ENCODE measurements at regions not wholly inside any gene's neighbourhood (a gene's known extent, or its start where the extent isn't known, plus 50 kb on each side); places are given as distances from the start of the nearest gene placed in this dataset.

- Histone ChIP-seq H3K9me3 (ENCODE audit: control insufficient read depth, low read length) (no peaks in the 10 kb centered on the region), H3K36me3 (ENCODE audit: control insufficient read depth, insufficient read depth, low read length) (no peaks in the 10 kb centered on the region)
These were observed 475.0 kb downstream of the GABRG1 start for GRCh38 chr4:45648846-45649245.

GRCh38 chr4:45647823-45648222 lies 476.0 kb downstream of the GABRG1 start:
- Histone ChIP-seq H3K36me3 (ENCODE audit: control insufficient read depth, insufficient read depth, low read length) (no peaks in the 10 kb centered on the region), H3K4me1 (ENCODE audit: control insufficient read depth, insufficient read depth, low read length, poor library complexity, severe bottlenecking) (no peaks in the 10 kb centered on the region), H3K4me3 (ENCODE audit: extremely low read depth, insufficient read depth, low read length, poor library complexity, severe bottlenecking) (no peak overlapping the region), H3K27ac (ENCODE audit: low read depth, low read length, severe bottlenecking) (no peak overlapping the region), H3K9me3 (ENCODE audit: control insufficient read depth, low read length) (no peaks in the 10 kb centered on the region)

More at GRCh38 chr4:45648846-45649245, 475.0 kb downstream of the GABRG1 start:
- Histone ChIP-seq H3K4me1 (ENCODE audit: control insufficient read depth, insufficient read depth, low read length, poor library complexity, severe bottlenecking) (no peaks in the 10 kb centered on the region), H3K4me3 (ENCODE audit: extremely low read depth, insufficient read depth, low read length, poor library complexity, severe bottlenecking) (no peak overlapping the region), H3K27ac (ENCODE audit: low read depth, low read length, severe bottlenecking) (no peak overlapping the region)

- Histone ChIP-seq H3K4me1 (ENCODE audit: control insufficient read depth, insufficient read depth, low read length, poor library complexity, severe bottlenecking) (no peaks in the 10 kb centered on the region), H3K36me3 (ENCODE audit: control insufficient read depth, insufficient read depth, low read length) (no peaks in the 10 kb centered on the region), H3K4me3 (ENCODE audit: extremely low read depth, insufficient read depth, low read length, poor library complexity, severe bottlenecking) (no peak overlapping the region), H3K9me3 (ENCODE audit: control insufficient read depth, low read length) (no peaks in the 10 kb centered on the region), H3K27ac (ENCODE audit: low read depth, low read length, severe bottlenecking) (no peak overlapping the region)
- WGBS, 2 experiments (ENCODE audit: insufficient coverage in 2 of 2): 97 to 100% methylated on average over 3 to 5 of the region's 8 CpGs
These were observed 476.8 kb downstream of the GABRG1 start for GRCh38 chr4:45646885-45647590.

GRCh38 chr4:45640281-45640680 lies 483.6 kb downstream of the GABRG1 start:
- Histone ChIP-seq H3K27ac (ENCODE audit: low read depth, low read length, severe bottlenecking) (no peak overlapping the region), H3K36me3 (ENCODE audit: control insufficient read depth, insufficient read depth, low read length) (no peaks in the 10 kb centered on the region), H3K4me1 (ENCODE audit: control insufficient read depth, insufficient read depth, low read length, poor library complexity, severe bottlenecking) (no peaks in the 10 kb centered on the region), H3K4me3 (ENCODE audit: extremely low read depth, insufficient read depth, low read length, poor library complexity, severe bottlenecking) (no peak overlapping the region), H3K9me3 (ENCODE audit: control insufficient read depth, low read length) (no peaks in the 10 kb centered on the region)
- WGBS, 2 experiments (ENCODE audit: insufficient coverage in 2 of 2): 81 to 85% methylated on average over 6 of the region's 6 CpGs

- WGBS, 2 experiments (ENCODE audit: insufficient coverage in 2 of 2): no CpG with 5 or more reads among the region's 3 CpGs
- Histone ChIP-seq H3K4me1 (ENCODE audit: control insufficient read depth, insufficient read depth, low read length, poor library complexity, severe bottlenecking) (no peaks in the 10 kb centered on the region), H3K4me3 (ENCODE audit: extremely low read depth, insufficient read depth, low read length, poor library complexity, severe bottlenecking) (no peak overlapping the region), H3K27ac (ENCODE audit: low read depth, low read length, severe bottlenecking) (no peak overlapping the region), H3K36me3 (ENCODE audit: control insufficient read depth, insufficient read depth, low read length) (no peaks in the 10 kb centered on the region), H3K9me3 (ENCODE audit: control insufficient read depth, low read length) (no peaks in the 10 kb centered on the region)
These were observed 485.2 kb downstream of the GABRG1 start for GRCh38 chr4:45638641-45639040.

GRCh38 chr4:45636175-45636574 lies 487.7 kb downstream of the GABRG1 start:
- WGBS, 2 experiments (ENCODE audit: insufficient coverage in 2 of 2): no CpG with 5 or more reads among the region's 1 CpG
- no peaks in the 10 kb centered on the region for H3K36me3 ChIP-seq (ENCODE audit: control insufficient read depth, insufficient read depth, low read length)
- H3K4me3 ChIP-seq (ENCODE audit: extremely low read depth, insufficient read depth, low read length, poor library complexity, severe bottlenecking): no peak overlapping the region
- H3K27ac ChIP-seq (ENCODE audit: low read depth, low read length, severe bottlenecking): no peak overlapping the region
- no peaks in the 10 kb centered on the region for H3K9me3 ChIP-seq (ENCODE audit: control insufficient read depth, low read length)
- H3K4me1 ChIP-seq (ENCODE audit: control insufficient read depth, insufficient read depth, low read length, poor library complexity, severe bottlenecking): no peaks in the 10 kb centered on the region

- Histone ChIP-seq H3K36me3 (ENCODE audit: control insufficient read depth, insufficient read depth, low read length) (no peaks in the 10 kb centered on the region), H3K9me3 (ENCODE audit: control insufficient read depth, low read length) (no peaks in the 10 kb centered on the region), H3K27ac (ENCODE audit: low read depth, low read length, severe bottlenecking) (no peak overlapping the region), H3K4me3 (ENCODE audit: extremely low read depth, insufficient read depth, low read length, poor library complexity, severe bottlenecking) (no peak overlapping the region), H3K4me1 (ENCODE audit: control insufficient read depth, insufficient read depth, low read length, poor library complexity, severe bottlenecking) (no peaks in the 10 kb centered on the region)
- 86 to 88% methylated on average over 1 to 2 of the region's 2 CpGs for WGBS, 2 experiments (ENCODE audit: insufficient coverage in 2 of 2)
These were observed 494.1 kb downstream of the GABRG1 start for GRCh38 chr4:45629717-45630116.

- WGBS, 2 experiments (ENCODE audit: insufficient coverage in 2 of 2): 86% methylated on average over 1 of the region's 2 CpGs; no CpG with 5 or more reads in 1 of the 2 experiments
- no peaks in the 10 kb centered on the region for H3K36me3 ChIP-seq (ENCODE audit: control insufficient read depth, insufficient read depth, low read length)
- no peaks in the 10 kb centered on the region for H3K4me1 ChIP-seq (ENCODE audit: control insufficient read depth, insufficient read depth, low read length, poor library complexity, severe bottlenecking)
- no peak overlapping the region for H3K4me3 ChIP-seq (ENCODE audit: extremely low read depth, insufficient read depth, low read length, poor library complexity, severe bottlenecking)
- H3K9me3 ChIP-seq (ENCODE audit: control insufficient read depth, low read length): no peaks in the 10 kb centered on the region
- H3K27ac ChIP-seq (ENCODE audit: low read depth, low read length, severe bottlenecking): no peak overlapping the region
These were observed 501.9 kb downstream of the GABRG1 start for GRCh38 chr4:45621971-45622370.

- no peak overlapping the region for H3K27ac ChIP-seq (ENCODE audit: low read depth, low read length, severe bottlenecking)
- H3K4me1 ChIP-seq (ENCODE audit: control insufficient read depth, insufficient read depth, low read length, poor library complexity, severe bottlenecking): no peaks in the 10 kb centered on the region
- no peaks in the 10 kb centered on the region for H3K9me3 ChIP-seq (ENCODE audit: control insufficient read depth, low read length)
- no peaks in the 10 kb centered on the region for H3K36me3 ChIP-seq (ENCODE audit: control insufficient read depth, insufficient read depth, low read length)
- H3K4me3 ChIP-seq (ENCODE audit: extremely low read depth, insufficient read depth, low read length, poor library complexity, severe bottlenecking): no peak overlapping the region
- 86 to 100% methylated on average over 1 of the region's 1 CpG for WGBS, 2 experiments (ENCODE audit: insufficient coverage in 2 of 2)
These were observed 503.0 kb downstream of the GABRG1 start for GRCh38 chr4:45620808-45621207.

GRCh38 chr4:45596379-45597101 lies 527.3 kb downstream of the GABRG1 start:
- Histone ChIP-seq H3K4me1 (ENCODE audit: control insufficient read depth, insufficient read depth, low read length, poor library complexity, severe bottlenecking) (no peaks in the 10 kb centered on the region), H3K4me3 (ENCODE audit: extremely low read depth, insufficient read depth, low read length, poor library complexity, severe bottlenecking) (no peak overlapping the region), H3K9me3 (ENCODE audit: control insufficient read depth, low read length) (no peaks in the 10 kb centered on the region), H3K36me3 (ENCODE audit: control insufficient read depth, insufficient read depth, low read length) (no peaks in the 10 kb centered on the region), H3K27ac (ENCODE audit: low read depth, low read length, severe bottlenecking) (no peak overlapping the region)
- WGBS, 2 experiments (ENCODE audit: insufficient coverage in 2 of 2): 67 to 80% methylated on average over 4 to 6 of the region's 6 CpGs

- Histone ChIP-seq H3K27ac (ENCODE audit: low read depth, low read length, severe bottlenecking) (no peak overlapping the region), H3K4me1 (ENCODE audit: control insufficient read depth, insufficient read depth, low read length, poor library complexity, severe bottlenecking) (no peaks in the 10 kb centered on the region), H3K4me3 (ENCODE audit: extremely low read depth, insufficient read depth, low read length, poor library complexity, severe bottlenecking) (no peak overlapping the region), H3K9me3 (ENCODE audit: control insufficient read depth, low read length) (no peaks in the 10 kb centered on the region), H3K36me3 (ENCODE audit: control insufficient read depth, insufficient read depth, low read length) (no peaks in the 10 kb centered on the region)
- WGBS, 2 experiments (ENCODE audit: insufficient coverage in 2 of 2): no CpG with 5 or more reads among the region's 3 CpGs
These were observed 543.5 kb downstream of the GABRG1 start for GRCh38 chr4:45580334-45580733.

Data from mesodermal cell (in vitro differentiated cells).